Esophagus squamous epithelium (tissue), 4 donors: ENCODE measurements at regions not wholly inside any gene's neighbourhood (a gene's known extent, or its start where the extent isn't known, plus 50 kb on each side); places are given as distances from the start of the nearest gene placed in this dataset.

ENCODE experiments used
- CTCF ChIP-seq, 6 experiments: fragments of 450-650 bp in 4 of 6; fragments of 200-600 bp in 2 of 6; sonication (generic) in 2 of 6; IDR thresholded peaks; one replicate each; pipeline ENCODE4 v1.5.1; 2016 to 2019; ENCODE audit warnings: antibody characterized with exemption in 6 of 6, mild to moderate bottlenecking in 4 of 6, moderate library complexity in 4 of 6
- POLR2A ChIP-seq, 4 donors: fragments of 450-650 bp; IDR thresholded peaks; one replicate each; pipeline ENCODE4 v1.6.1; 2017; ENCODE audit warnings: antibody characterized with exemption in 4 of 4, mild to moderate bottlenecking in 4 of 4, moderate library complexity in 3 of 4

- TF ChIP-seq CTCF (IDR thresholded peaks at IDR 0.05) (no peak), POLR2A (IDR thresholded peaks at IDR 0.05) (no peak)
Observed at GRCh38 chr11:70742553-70743291, 344.4 kb downstream of the CTTN start.
